HFFc6 (cell line): ENCODE measurements at regions not wholly inside any gene's neighbourhood (a gene's known extent, or its start where the extent isn't known, plus 50 kb on each side); places are given as distances from the start of the nearest gene placed in this dataset.

Source experiments
- DNase-seq: peaks from one replicate; pipeline ENCODE4 v3.0.0-alpha.2; 2018
- H3K27ac Mint-ChIP-seq: 2 replicates; pipeline ENCODE4 v1.8.0; 2020; ENCODE audit warnings: mild to moderate bottlenecking, mixed read lengths
- H3K27me3 Mint-ChIP-seq: 2 replicates; pipeline ENCODE4 v1.8.0; 2021; ENCODE audit warnings: mild to moderate bottlenecking, moderate library complexity, mixed read lengths; ENCODE audit not compliant: insufficient read depth
- H3K36me3 Mint-ChIP-seq: 2 replicates; pipeline ENCODE4 v1.8.0; 2021; ENCODE audit warnings: low read depth, mixed read lengths
- H3K4me1 Mint-ChIP-seq: 2 replicates; pipeline ENCODE4 v1.8.0; 2020; ENCODE audit warnings: low read depth, mixed read lengths
- H3K4me3 Mint-ChIP-seq: 2 replicates; pipeline ENCODE4 v1.8.0; 2020; ENCODE audit warnings: mild to moderate bottlenecking, moderate library complexity, mixed read lengths
- H3K9me3 Mint-ChIP-seq: 2 replicates; pipeline ENCODE4 v1.8.0; 2020; ENCODE audit warnings: mild to moderate bottlenecking, mixed read lengths
- CTCF ChIP-seq: fragments of 200-600 bp; sonication (generic); IDR thresholded peaks from 2 replicates; pipeline ENCODE4 v1.5.0; 2021; ENCODE audit warnings: antibody characterized with exemption, mild to moderate bottlenecking

GRCh38 chr10:118495499-118495898, 99.9 kb downstream of the PRLHR start:
- H3K36me3 Mint-ChIP-seq, result peaks cover 3% of the 10 kb centered on the region; the same call in 1 of the 2 replicates
- no peak for DNase-seq
- TF ChIP-seq CTCF, result no peak
- H3K4me1 Mint-ChIP-seq, result peaks cover 20% of the 10 kb centered on the region
- no peak overlapping the region; the same call in 1 of the 2 replicates for H3K27ac Mint-ChIP-seq
- peaks cover 7% of the 10 kb centered on the region for H3K9me3 Mint-ChIP-seq
- H3K27me3 Mint-ChIP-seq, result peaks cover 8% of the 10 kb centered on the region
- no peak overlapping the region; the same call in 1 of the 2 replicates for H3K4me3 Mint-ChIP-seq

- no peak for TF ChIP-seq CTCF
- H3K4me3 Mint-ChIP-seq, result no peak overlapping the region
- peaks cover 10% of the 10 kb centered on the region; the same call in 1 of the 2 replicates for H3K36me3 Mint-ChIP-seq
- peaks cover 21% of the 10 kb centered on the region for H3K9me3 Mint-ChIP-seq
- DNase-seq, result no peak
- H3K27me3 Mint-ChIP-seq, result peaks cover 8% of the 10 kb centered on the region
- H3K27ac Mint-ChIP-seq, result no peak overlapping the region
- peaks cover 8% of the 10 kb centered on the region for H3K4me1 Mint-ChIP-seq
Observed at GRCh38 chr10:118491055-118491454, 104.4 kb downstream of the PRLHR start.

GRCh38 chr10:118488710-118489497, 106.5 kb downstream of the PRLHR start:
- Mint-ChIP-seq H3K4me1 (no peaks in the 10 kb centered on the region; the same call in 1 of the 2 replicates), H3K27me3 (peaks cover 6% of the 10 kb centered on the region), H3K4me3 (no peak overlapping the region), H3K36me3 (peaks cover 10% of the 10 kb centered on the region; the same call in 1 of the 2 replicates), H3K9me3 (peaks cover 21% of the 10 kb centered on the region), H3K27ac (no peak overlapping the region)
- DNase-seq, result no peak
- TF ChIP-seq CTCF, result no peak

- DNase-seq, result no peak
- TF ChIP-seq CTCF, result no peak
- H3K27me3 Mint-ChIP-seq, result peaks cover 6% of the 10 kb centered on the region; the same call in 1 of the 2 replicates
- peaks cover 8% of the 10 kb centered on the region; the same call in 1 of the 2 replicates for H3K36me3 Mint-ChIP-seq
- H3K9me3 Mint-ChIP-seq, result peaks cover 15% of the 10 kb centered on the region
- H3K4me3 Mint-ChIP-seq, result no peak overlapping the region
- H3K27ac Mint-ChIP-seq, result no peak overlapping the region
- peaks cover 10% of the 10 kb centered on the region; the same call in 1 of the 2 replicates for H3K4me1 Mint-ChIP-seq
Observed at GRCh38 chr10:118485641-118486040, 109.8 kb downstream of the PRLHR start.

GRCh38 chr10:118484152-118484871, 111.1 kb downstream of the PRLHR start:
- Mint-ChIP-seq H3K36me3 (peaks cover 3% of the 10 kb centered on the region; the same call in 1 of the 2 replicates), H3K27me3 (peaks cover 6% of the 10 kb centered on the region; the same call in 1 of the 2 replicates), H3K27ac (no peak overlapping the region), H3K4me3 (no peak overlapping the region), H3K9me3 (peaks cover 8% of the 10 kb centered on the region), H3K4me1 (peaks cover 10% of the 10 kb centered on the region; the same call in 1 of the 2 replicates)
- no peak for DNase-seq
- no peak for TF ChIP-seq CTCF
